KMS-11 (cell line): ENCODE measurements at regions not wholly inside any gene's neighbourhood (a gene's known extent, or its start where the extent isn't known, plus 50 kb on each side); places are given as distances from the start of the nearest gene placed in this dataset.

Source experiments
- H2AFZ ChIP-seq: fragments of 200-600 bp; sonication (generic); 2 replicates; pipeline ENCODE4 v1.6.1; 2016; ENCODE audit warnings: antibody characterized with exemption, mixed run types, low read depth
- H3K27ac ChIP-seq: fragments of 200-600 bp; sonication (generic); 2 replicates; pipeline ENCODE4 v1.6.1; 2016; ENCODE audit warnings: mild to moderate bottlenecking, mixed run types
- H3K27me3 ChIP-seq: fragments of 200-600 bp; sonication (generic); 2 replicates; pipeline ENCODE4 v1.6.1; 2017; ENCODE audit warnings: mild to moderate bottlenecking, low read depth, mixed run types, moderate library complexity; ENCODE audit not compliant: insufficient read depth
- H3K36me3 ChIP-seq: fragments of 200-600 bp; sonication (generic); 2 replicates; pipeline ENCODE4 v1.6.1; 2017; ENCODE audit warnings: mild to moderate bottlenecking, mixed run types; ENCODE audit not compliant: insufficient read depth
- H3K4me1 ChIP-seq: fragments of 200-600 bp; sonication (generic); 2 replicates; pipeline ENCODE4 v1.6.1; 2016; ENCODE audit warnings: mild to moderate bottlenecking, low read depth, mixed run types; ENCODE audit not compliant: poor library complexity, severe bottlenecking
- H3K4me2 ChIP-seq: fragments of 200-600 bp; sonication (generic); 2 replicates; pipeline ENCODE4 v1.7.0; 2016; ENCODE audit warnings: mild to moderate bottlenecking, mixed run types
- H3K4me3 ChIP-seq: fragments of 200-600 bp; sonication (generic); IDR thresholded peaks from 2 replicates; pipeline ENCODE4 v1.6.1; 2017; ENCODE audit warnings: low read depth, low read length, mixed read lengths; ENCODE audit not compliant: insufficient read depth
- H3K79me2 ChIP-seq: fragments of 200-600 bp; sonication (generic); 2 replicates; pipeline ENCODE4 v1.6.1; 2016; ENCODE audit warnings: low read depth, mixed run types; ENCODE audit not compliant: insufficient read depth
- H3K9ac ChIP-seq: fragments of 200-600 bp; sonication (generic); 2 replicates; pipeline ENCODE4 v1.6.1; 2016; ENCODE audit warnings: mild to moderate bottlenecking, mixed run types
- H4K20me1 ChIP-seq: fragments of 200-600 bp; sonication (generic); 2 replicates; pipeline ENCODE4 v1.6.1; 2016; ENCODE audit warnings: mild to moderate bottlenecking, mixed run types; ENCODE audit not compliant: insufficient read depth
- TF ChIP-seq, protein P1 (sequence below): fragments of 200-600 bp; sonication (generic); conservative IDR thresholded peaks from 2 replicates; pipeline ENCODE4 v1.6.1; 2017; ENCODE audit warnings: low read depth, mild to moderate bottlenecking, antibody characterized with exemption, low read length, moderate library complexity, mixed read lengths

DNA sequence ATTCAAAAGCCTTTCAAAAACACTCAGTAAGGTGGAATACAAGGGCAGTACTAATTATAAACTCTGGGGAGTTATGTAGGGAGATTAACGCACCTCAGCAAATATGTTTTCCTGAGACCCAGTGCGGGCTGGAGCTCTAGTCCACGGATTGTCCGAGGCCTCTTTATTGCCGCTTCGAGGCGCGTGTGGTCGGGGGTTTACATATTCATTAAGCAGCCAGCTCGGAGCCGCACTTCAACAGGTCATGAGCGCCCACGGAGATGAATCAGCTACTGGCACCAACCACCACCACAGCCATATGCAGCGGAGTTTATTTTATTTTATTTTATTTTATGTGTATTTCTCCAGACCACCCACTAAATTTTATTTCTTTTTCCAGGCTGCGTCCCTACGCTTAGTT lies 195.9 kb upstream of the ADARB2 start:
- Histone ChIP-seq H3K36me3 (no peaks in the 10 kb centered on the region), H3K9ac (no peak overlapping the region), H3K4me1 (no peaks in the 10 kb centered on the region), H3K4me3 (no peak overlapping the region), H4K20me1 (no peaks in the 10 kb centered on the region), H3K4me2 (no peak overlapping the region), H3K79me2 (no peaks in the 10 kb centered on the region), H3K27ac (no peak overlapping the region), H3K27me3 (no peaks in the 10 kb centered on the region), H2AFZ (no peak overlapping the region)
- TF ChIP-seq, protein P1, sequence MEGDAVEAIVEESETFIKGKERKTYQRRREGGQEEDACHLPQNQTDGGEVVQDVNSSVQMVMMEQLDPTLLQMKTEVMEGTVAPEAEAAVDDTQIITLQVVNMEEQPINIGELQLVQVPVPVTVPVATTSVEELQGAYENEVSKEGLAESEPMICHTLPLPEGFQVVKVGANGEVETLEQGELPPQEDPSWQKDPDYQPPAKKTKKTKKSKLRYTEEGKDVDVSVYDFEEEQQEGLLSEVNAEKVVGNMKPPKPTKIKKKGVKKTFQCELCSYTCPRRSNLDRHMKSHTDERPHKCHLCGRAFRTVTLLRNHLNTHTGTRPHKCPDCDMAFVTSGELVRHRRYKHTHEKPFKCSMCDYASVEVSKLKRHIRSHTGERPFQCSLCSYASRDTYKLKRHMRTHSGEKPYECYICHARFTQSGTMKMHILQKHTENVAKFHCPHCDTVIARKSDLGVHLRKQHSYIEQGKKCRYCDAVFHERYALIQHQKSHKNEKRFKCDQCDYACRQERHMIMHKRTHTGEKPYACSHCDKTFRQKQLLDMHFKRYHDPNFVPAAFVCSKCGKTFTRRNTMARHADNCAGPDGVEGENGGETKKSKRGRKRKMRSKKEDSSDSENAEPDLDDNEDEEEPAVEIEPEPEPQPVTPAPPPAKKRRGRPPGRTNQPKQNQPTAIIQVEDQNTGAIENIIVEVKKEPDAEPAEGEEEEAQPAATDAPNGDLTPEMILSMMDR = no peak

DNA sequence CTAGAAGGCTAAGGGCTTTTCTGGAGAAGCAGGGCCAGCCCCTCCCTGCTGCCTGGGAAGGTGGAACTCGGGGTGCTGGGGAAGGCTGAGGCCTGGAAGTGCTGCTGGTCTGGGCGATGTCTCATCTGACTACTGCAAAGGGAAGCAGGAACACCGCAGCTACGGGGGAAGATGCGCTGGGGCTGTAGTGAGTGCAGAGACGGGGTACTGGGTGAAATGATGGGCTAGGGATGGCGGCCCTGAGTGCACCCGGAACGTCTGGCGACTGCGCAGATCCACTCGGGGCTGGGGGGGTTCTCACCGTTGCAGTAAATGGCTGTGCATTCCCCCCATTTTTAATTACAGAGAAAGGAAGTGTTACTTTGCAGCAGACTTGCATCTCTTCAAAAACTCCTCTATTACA lies 195.4 kb upstream of the ADARB2 start:
- H4K20me1 ChIP-seq = no peaks in the 10 kb centered on the region
- no peak overlapping the region for H3K4me3 ChIP-seq
- TF ChIP-seq, protein P1 = no peak
- no peak overlapping the region for H3K9ac ChIP-seq
- H2AFZ ChIP-seq = no peak overlapping the region
- no peaks in the 10 kb centered on the region for H3K36me3 ChIP-seq
- no peaks in the 10 kb centered on the region for H3K4me1 ChIP-seq
- no peak overlapping the region for H3K4me2 ChIP-seq
- H3K27me3 ChIP-seq = no peaks in the 10 kb centered on the region
- H3K79me2 ChIP-seq = no peaks in the 10 kb centered on the region
- H3K27ac ChIP-seq = no peak overlapping the region

DNA sequence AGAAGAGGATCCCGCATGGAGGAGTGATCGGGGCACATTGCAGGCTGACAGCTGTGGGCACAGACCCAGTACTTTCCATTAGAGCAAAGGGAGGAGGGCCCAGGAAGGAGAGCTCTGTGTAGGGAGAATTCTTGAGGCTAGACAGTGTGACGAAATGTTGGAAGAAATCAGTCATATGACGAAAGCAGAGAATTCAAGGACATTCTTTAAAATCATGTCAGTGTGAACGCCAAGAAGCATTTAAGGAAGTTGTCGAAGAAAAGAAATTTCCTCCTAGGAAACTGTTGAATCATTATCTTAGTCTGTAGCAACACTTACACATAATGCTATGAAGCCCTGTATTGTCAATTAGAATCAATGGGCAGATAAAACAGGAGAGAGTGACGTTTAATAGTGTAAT lies 191.3 kb upstream of the ADARB2 start:
- TF ChIP-seq, protein P1 = no peak
- Histone ChIP-seq H3K4me3 (no peak overlapping the region), H3K27ac (no peak overlapping the region), H3K79me2 (no peaks in the 10 kb centered on the region), H3K4me1 (no peaks in the 10 kb centered on the region), H2AFZ (no peak overlapping the region), H3K4me2 (no peak overlapping the region), H3K9ac (no peak overlapping the region), H4K20me1 (no peaks in the 10 kb centered on the region), H3K36me3 (no peaks in the 10 kb centered on the region), H3K27me3 (no peaks in the 10 kb centered on the region)

DNA sequence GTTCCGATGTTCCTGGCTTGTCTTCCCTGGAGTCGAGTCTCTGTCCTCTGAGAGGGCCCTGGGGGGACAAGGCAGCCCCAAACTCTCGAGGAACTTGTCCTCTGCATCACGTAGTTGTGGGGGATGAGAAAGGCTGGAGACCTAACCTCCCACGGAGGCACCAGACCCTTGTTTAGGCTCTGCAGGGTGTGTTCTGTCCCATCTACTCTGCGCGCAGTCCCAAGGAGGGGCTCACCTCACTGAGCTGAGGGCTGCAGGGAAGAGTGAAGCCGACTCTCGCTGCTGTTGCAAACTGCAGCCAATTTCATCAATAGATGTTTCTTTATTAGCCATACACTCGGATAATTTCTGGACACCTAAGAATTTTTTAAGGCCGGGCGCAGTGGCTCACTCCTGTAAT lies 186.7 kb upstream of the ADARB2 start:
- no peak overlapping the region for H2AFZ ChIP-seq
- no peaks in the 10 kb centered on the region for H3K27me3 ChIP-seq
- no peak overlapping the region for H3K4me2 ChIP-seq
- H3K9ac ChIP-seq = no peak overlapping the region
- no peaks in the 10 kb centered on the region; the same call in 1 of the 2 replicates for H4K20me1 ChIP-seq
- H3K4me3 ChIP-seq = no peak overlapping the region
- H3K79me2 ChIP-seq = no peaks in the 10 kb centered on the region
- TF ChIP-seq, protein P1 = no peak
- H3K36me3 ChIP-seq = no peaks in the 10 kb centered on the region
- H3K27ac ChIP-seq = no peak overlapping the region
- H3K4me1 ChIP-seq = no peaks in the 10 kb centered on the region

DNA sequence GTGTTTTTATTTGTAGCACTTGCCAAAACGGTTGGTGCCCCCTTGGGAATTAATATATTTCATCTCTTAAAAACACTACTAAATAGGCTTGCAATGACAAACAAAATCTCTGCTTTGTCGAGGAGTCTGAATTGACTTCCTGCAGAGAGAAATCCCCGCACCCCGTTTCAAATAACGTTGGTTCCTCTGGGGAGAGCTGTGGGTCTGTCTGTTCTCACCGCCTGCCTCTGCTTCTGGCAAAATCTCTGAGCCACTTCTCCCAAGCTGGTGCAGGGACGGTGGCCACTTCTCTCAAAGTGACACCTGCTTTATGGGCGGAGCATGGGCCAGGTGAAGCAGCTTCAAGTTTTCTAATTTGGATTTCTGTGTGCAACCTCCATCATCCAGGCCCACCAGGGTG lies 186.3 kb upstream of the ADARB2 start:
- no peaks in the 10 kb centered on the region for H3K27me3 ChIP-seq
- H3K4me2 ChIP-seq = no peak overlapping the region
- no peak overlapping the region for H3K4me3 ChIP-seq
- no peak overlapping the region for H3K27ac ChIP-seq
- H3K79me2 ChIP-seq = no peaks in the 10 kb centered on the region
- TF ChIP-seq, protein P1 = no peak
- no peaks in the 10 kb centered on the region for H3K4me1 ChIP-seq
- H2AFZ ChIP-seq = no peak overlapping the region
- H3K36me3 ChIP-seq = no peaks in the 10 kb centered on the region
- H4K20me1 ChIP-seq = no peaks in the 10 kb centered on the region; the same call in 1 of the 2 replicates
- H3K9ac ChIP-seq = no peak overlapping the region
